H1 (cell line): ENCODE measurements at regions not wholly inside any gene's neighbourhood (a gene's known extent, or its start where the extent isn't known, plus 50 kb on each side); places are given as distances from the start of the nearest gene placed in this dataset.

Experiments
- BCL11A ChIP-seq, 2 experiments: IDR thresholded peaks; one replicate each; pipeline ENCODE4 v1.6.1; 2011; ENCODE audit warnings: low read depth in 2 of 2, low read length in 2 of 2, mild to moderate bottlenecking in 2 of 2
- GTF2F1 ChIP-seq: IDR thresholded peaks from 2 replicates; pipeline ENCODE4 v1.6.1; 2012; ENCODE audit warnings: low read depth, low read length, improper control_type of control experiment, borderline replicate concordance
- TF ChIP-seq, protein P1 (sequence below): fragments of 300-600 bp; sonication (generic); IDR thresholded peaks from 2 replicates; pipeline ENCODE4 v1.7.1; 2012; ENCODE audit warnings: low read length, moderate library complexity, mild to moderate bottlenecking, inconsistent platforms; ENCODE audit not compliant: insufficient replicate concordance

DNA sequence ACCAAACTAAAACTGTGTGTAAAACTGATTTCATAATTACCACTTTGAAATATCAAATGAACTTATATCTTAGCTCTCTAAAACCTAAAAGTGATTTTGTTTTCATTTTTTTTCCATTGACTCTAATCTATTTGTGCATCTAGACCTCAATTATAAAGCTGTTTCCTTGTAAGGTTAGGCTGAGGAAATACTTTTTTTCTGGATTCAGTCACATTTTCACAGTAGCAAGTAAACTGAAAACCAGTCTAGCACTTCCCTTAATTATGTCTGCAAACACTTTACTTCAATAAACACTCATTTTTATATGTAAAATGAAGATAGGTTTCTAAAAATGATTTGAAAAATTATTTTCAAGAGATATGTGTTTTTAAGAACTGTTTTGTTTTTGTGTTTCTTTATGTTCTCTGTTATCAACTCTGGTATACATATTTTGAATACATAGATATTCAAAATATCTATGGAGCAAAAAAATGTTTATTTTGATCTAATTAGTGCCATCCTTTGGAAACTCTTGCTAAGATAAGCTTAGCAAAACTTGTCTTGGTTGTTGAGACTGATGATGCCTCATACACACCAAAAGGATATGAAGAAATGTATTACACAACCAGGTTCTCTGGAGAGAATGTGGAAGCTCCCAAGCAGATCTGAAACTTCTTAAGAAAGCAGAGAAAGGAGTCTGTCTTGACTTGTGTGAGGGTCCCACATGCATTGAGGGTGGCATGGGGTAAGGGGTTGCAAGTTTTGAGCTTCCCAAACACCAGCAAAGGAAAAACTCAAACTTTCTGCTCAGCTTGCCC, 1887.4 kb downstream of the PCDH9 start (continued):
- TF ChIP-seq, protein P1, sequence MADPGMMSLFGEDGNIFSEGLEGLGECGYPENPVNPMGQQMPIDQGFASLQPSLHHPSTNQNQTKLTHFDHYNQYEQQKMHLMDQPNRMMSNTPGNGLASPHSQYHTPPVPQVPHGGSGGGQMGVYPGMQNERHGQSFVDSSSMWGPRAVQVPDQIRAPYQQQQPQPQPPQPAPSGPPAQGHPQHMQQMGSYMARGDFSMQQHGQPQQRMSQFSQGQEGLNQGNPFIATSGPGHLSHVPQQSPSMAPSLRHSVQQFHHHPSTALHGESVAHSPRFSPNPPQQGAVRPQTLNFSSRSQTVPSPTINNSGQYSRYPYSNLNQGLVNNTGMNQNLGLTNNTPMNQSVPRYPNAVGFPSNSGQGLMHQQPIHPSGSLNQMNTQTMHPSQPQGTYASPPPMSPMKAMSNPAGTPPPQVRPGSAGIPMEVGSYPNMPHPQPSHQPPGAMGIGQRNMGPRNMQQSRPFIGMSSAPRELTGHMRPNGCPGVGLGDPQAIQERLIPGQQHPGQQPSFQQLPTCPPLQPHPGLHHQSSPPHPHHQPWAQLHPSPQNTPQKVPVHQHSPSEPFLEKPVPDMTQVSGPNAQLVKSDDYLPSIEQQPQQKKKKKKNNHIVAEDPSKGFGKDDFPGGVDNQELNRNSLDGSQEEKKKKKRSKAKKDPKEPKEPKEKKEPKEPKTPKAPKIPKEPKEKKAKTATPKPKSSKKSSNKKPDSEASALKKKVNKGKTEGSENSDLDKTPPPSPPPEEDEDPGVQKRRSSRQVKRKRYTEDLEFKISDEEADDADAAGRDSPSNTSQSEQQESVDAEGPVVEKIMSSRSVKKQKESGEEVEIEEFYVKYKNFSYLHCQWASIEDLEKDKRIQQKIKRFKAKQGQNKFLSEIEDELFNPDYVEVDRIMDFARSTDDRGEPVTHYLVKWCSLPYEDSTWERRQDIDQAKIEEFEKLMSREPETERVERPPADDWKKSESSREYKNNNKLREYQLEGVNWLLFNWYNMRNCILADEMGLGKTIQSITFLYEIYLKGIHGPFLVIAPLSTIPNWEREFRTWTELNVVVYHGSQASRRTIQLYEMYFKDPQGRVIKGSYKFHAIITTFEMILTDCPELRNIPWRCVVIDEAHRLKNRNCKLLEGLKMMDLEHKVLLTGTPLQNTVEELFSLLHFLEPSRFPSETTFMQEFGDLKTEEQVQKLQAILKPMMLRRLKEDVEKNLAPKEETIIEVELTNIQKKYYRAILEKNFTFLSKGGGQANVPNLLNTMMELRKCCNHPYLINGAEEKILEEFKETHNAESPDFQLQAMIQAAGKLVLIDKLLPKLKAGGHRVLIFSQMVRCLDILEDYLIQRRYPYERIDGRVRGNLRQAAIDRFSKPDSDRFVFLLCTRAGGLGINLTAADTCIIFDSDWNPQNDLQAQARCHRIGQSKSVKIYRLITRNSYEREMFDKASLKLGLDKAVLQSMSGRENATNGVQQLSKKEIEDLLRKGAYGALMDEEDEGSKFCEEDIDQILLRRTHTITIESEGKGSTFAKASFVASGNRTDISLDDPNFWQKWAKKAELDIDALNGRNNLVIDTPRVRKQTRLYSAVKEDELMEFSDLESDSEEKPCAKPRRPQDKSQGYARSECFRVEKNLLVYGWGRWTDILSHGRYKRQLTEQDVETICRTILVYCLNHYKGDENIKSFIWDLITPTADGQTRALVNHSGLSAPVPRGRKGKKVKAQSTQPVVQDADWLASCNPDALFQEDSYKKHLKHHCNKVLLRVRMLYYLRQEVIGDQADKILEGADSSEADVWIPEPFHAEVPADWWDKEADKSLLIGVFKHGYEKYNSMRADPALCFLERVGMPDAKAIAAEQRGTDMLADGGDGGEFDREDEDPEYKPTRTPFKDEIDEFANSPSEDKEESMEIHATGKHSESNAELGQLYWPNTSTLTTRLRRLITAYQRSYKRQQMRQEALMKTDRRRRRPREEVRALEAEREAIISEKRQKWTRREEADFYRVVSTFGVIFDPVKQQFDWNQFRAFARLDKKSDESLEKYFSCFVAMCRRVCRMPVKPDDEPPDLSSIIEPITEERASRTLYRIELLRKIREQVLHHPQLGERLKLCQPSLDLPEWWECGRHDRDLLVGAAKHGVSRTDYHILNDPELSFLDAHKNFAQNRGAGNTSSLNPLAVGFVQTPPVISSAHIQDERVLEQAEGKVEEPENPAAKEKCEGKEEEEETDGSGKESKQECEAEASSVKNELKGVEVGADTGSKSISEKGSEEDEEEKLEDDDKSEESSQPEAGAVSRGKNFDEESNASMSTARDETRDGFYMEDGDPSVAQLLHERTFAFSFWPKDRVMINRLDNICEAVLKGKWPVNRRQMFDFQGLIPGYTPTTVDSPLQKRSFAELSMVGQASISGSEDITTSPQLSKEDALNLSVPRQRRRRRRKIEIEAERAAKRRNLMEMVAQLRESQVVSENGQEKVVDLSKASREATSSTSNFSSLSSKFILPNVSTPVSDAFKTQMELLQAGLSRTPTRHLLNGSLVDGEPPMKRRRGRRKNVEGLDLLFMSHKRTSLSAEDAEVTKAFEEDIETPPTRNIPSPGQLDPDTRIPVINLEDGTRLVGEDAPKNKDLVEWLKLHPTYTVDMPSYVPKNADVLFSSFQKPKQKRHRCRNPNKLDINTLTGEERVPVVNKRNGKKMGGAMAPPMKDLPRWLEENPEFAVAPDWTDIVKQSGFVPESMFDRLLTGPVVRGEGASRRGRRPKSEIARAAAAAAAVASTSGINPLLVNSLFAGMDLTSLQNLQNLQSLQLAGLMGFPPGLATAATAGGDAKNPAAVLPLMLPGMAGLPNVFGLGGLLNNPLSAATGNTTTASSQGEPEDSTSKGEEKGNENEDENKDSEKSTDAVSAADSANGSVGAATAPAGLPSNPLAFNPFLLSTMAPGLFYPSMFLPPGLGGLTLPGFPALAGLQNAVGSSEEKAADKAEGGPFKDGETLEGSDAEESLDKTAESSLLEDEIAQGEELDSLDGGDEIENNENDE = no peak
- no peak for TF ChIP-seq BCL11A (IDR thresholded peaks at IDR 0.05; ENCODE audit: low read depth in 2 of 2, low read length in 2 of 2)
- no peak for TF ChIP-seq GTF2F1
